GM23338 (cell line): ENCODE measurements at regions not wholly inside any gene's neighbourhood (a gene's known extent, or its start where the extent isn't known, plus 50 kb on each side); places are given as distances from the start of the nearest gene placed in this dataset.

ENCODE experiments used
- CREB1 ChIP-seq: fragments of 250-450 bp; sonication (Bioruptor Pico); IDR thresholded peaks from 2 replicates; pipeline ENCODE4 v1.5.0; 2020; ENCODE audit warnings: low read depth, mild to moderate bottlenecking, moderate library complexity
- CTCF ChIP-seq, 2 experiments: fragments of 200-600 bp in 1 of 2; sonication (generic) in 1 of 2; conservative IDR thresholded peaks; 2 replicates each; pipeline versions ENCODE4 v1.5.1 to v1.6.1; 2016 to 2017; ENCODE audit warnings: antibody characterized with exemption in 2 of 2, low read depth in 2 of 2, mild to moderate bottlenecking in 2 of 2, moderate library complexity in 1 of 2
- EZH2 ChIP-seq: fragments of 200-600 bp; sonication (generic); IDR thresholded peaks from one replicate; pipeline ENCODE4 v1.8.0; 2017; ENCODE audit warnings: antibody characterized with exemption, mild to moderate bottlenecking, low read depth; ENCODE audit not compliant: unreplicated experiment
- EZH2phosphoT487 ChIP-seq: fragments of 200-600 bp; sonication (generic); IDR thresholded peaks from one replicate; pipeline ENCODE4 v1.8.1; 2018; ENCODE audit warnings: antibody characterized with exemption; ENCODE audit not compliant: unreplicated experiment
- JUNB ChIP-seq: IDR thresholded peaks from one replicate; pipeline ENCODE4 v1.6.1; 2016; ENCODE audit warnings: antibody characterized with exemption; ENCODE audit not compliant: unreplicated experiment
- NANOG ChIP-seq: IDR thresholded peaks from 2 replicates; pipeline ENCODE4 v1.6.1; 2016; ENCODE audit warnings: antibody characterized with exemption, borderline replicate concordance
- POLR2AphosphoS5 ChIP-seq: IDR thresholded peaks from 2 replicates; pipeline ENCODE4 v1.6.1; 2016; ENCODE audit warnings: antibody characterized with exemption, low read depth
- REST ChIP-seq: IDR thresholded peaks from one replicate; pipeline ENCODE4 v1.6.1; 2018; ENCODE audit warnings: antibody characterized with exemption; ENCODE audit not compliant: unreplicated experiment
- STAT1 ChIP-seq: IDR thresholded peaks from one replicate; pipeline ENCODE4 v1.6.1; 2016; ENCODE audit warnings: antibody characterized with exemption; ENCODE audit not compliant: unreplicated experiment
- ZNF114 ChIP-seq: fragments of 250-450 bp; sonication (Bioruptor Pico); IDR thresholded peaks from 2 replicates; pipeline ENCODE4 v1.5.0; 2020; ENCODE audit warnings: mild to moderate bottlenecking, moderate library complexity
- ZNF331 ChIP-seq: fragments of 250-450 bp; sonication (Bioruptor Pico); IDR thresholded peaks from 2 replicates; pipeline ENCODE4 v1.5.0; 2020; ENCODE audit warnings: low read depth, mild to moderate bottlenecking, moderate library complexity

- TF ChIP-seq CTCF (conservative IDR thresholded peaks at IDR 0.05; ENCODE audit: low read depth in 2 of 2) (no peak), POLR2AphosphoS5 (no peak), NANOG (no peak), EZH2phosphoT487 (no peak), JUNB (no peak), ZNF331 (CRISPR knock-in tag) (no peak), REST (no peak), EZH2 (no peak), STAT1 (no peak), CREB1 (CRISPR knock-in tag) (no peak), ZNF114 (no peak)
Measured at GRCh38 chr2:19706332-19706731, 195.5 kb downstream of the TTC32 start.
